PC-3 (cell line): ENCODE measurements at regions not wholly inside any gene's neighbourhood (a gene's known extent, or its start where the extent isn't known, plus 50 kb on each side); places are given as distances from the start of the nearest gene placed in this dataset.
A peak's percentile ranks its signal among the peaks of the same experiment; 100 is the strongest.

Source experiments
- ATAC-seq: fragments of 200-7000 bp; cut with Tn5 transposase; 2 replicates; pipeline ENCODE4 v1.9.1; 2020; ENCODE audit warnings: mild to moderate bottlenecking, moderate library complexity
- BruUV-seq: library from RNA; stranded (reverse); fragments of 400-500 nt; replicated peaks from 2 replicates; lab custom pipeline; 2021; lab: Mats Ljungman, UMichigan
- CTCF ChIA-PET: fragments of 300-600 bp; sonication (Branson Sonifier 250); formaldehyde crosslinking; loops from one replicate; lab custom pipeline; 2022; ENCODE audit warnings: antibody characterized with exemption; lab: Charles Lee
- POLR2A ChIA-PET: fragments of 300-600 bp; sonication (Branson Sonifier 250); formaldehyde crosslinking; loops from one replicate; lab custom pipeline; 2022; ENCODE audit warnings: antibody characterized with exemption; ENCODE audit not compliant: unreplicated experiment; lab: Charles Lee
- DNase-seq: peaks from one replicate; pipeline ENCODE4 v3.0.0-alpha.2; 2015
- H2AFZ ChIP-seq: fragments of 300-600 bp; sonication (generic); 2 replicates; pipeline ENCODE4 v1.6.0; 2016; ENCODE audit warnings: antibody characterized with exemption, low read length
- H3F3A ChIP-seq: fragments of 300-600 bp; sonication (generic); one replicate; pipeline ENCODE4 v1.6.0; 2017; ENCODE audit warnings: antibody characterized with exemption, low read length, control low read depth, mild to moderate bottlenecking; ENCODE audit not compliant: unreplicated experiment
- H3K27ac ChIP-seq: fragments of 300-600 bp; sonication (generic); 2 replicates; pipeline ENCODE4 v1.5.1; 2016; ENCODE audit warnings: mild to moderate bottlenecking, low read length
- H3K27me3 ChIP-seq: fragments of 300-600 bp; sonication (generic); 2 replicates; pipeline ENCODE4 v1.6.1; 2016; ENCODE audit warnings: low read length, mixed read lengths
- H3K36me3 ChIP-seq: fragments of 300-600 bp; sonication (generic); 2 replicates; pipeline ENCODE4 v1.6.1; 2016; ENCODE audit warnings: low read depth, mixed run types, low read length, mixed read lengths
- H3K4me1 ChIP-seq: fragments of 300-600 bp; sonication (generic); 2 replicates; pipeline ENCODE4 v1.5.1; 2016; ENCODE audit warnings: low read length; ENCODE audit not compliant: insufficient read depth
- H3K4me2 ChIP-seq: fragments of 300-600 bp; sonication (generic); 2 replicates; pipeline ENCODE4 v1.6.0; 2016; ENCODE audit warnings: low read length
- H3K4me3 ChIP-seq: fragments of 300-600 bp; sonication (generic); 2 replicates; pipeline ENCODE4 v1.5.1; 2016; ENCODE audit warnings: mild to moderate bottlenecking, low read length, mixed read lengths
- H3K79me2 ChIP-seq: fragments of 300-600 bp; sonication (generic); 2 replicates; pipeline ENCODE4 v1.6.1; 2017; ENCODE audit warnings: low read length, mixed read lengths
- H3K9ac ChIP-seq: fragments of 300-600 bp; sonication (generic); 2 replicates; pipeline ENCODE4 v1.6.0; 2016; ENCODE audit warnings: mild to moderate bottlenecking, low read length
- H3K9me2 ChIP-seq: fragments of 300-600 bp; sonication (generic); replicated peaks from 2 replicates; pipeline ENCODE4 v1.6.1; 2016; ENCODE audit warnings: mixed run types, low read length, mixed read lengths
- H3K9me3 ChIP-seq: fragments of 300-600 bp; sonication (generic); 2 replicates; pipeline ENCODE4 v1.6.1; 2016; ENCODE audit warnings: low read length, mixed read lengths
- H4K20me1 ChIP-seq: fragments of 300-600 bp; sonication (generic); 2 replicates; pipeline ENCODE4 v1.6.1; 2016; ENCODE audit warnings: low read length, mixed read lengths
- EZH2 ChIP-seq: fragments of 300-600 bp; sonication (generic); IDR thresholded peaks from one replicate; pipeline ENCODE4 v1.6.1; 2017; ENCODE audit warnings: antibody characterized with exemption, mild to moderate bottlenecking, low read length; ENCODE audit not compliant: unreplicated experiment
- EZH2phosphoT487 ChIP-seq: fragments of 300-600 bp; sonication (generic); IDR thresholded peaks from 2 replicates; pipeline ENCODE4 v1.6.1; 2018; ENCODE audit warnings: mild to moderate bottlenecking, antibody characterized with exemption, low read length, borderline replicate concordance
- intact Hi-C: fragments of 100-400 bp; cut with micrococcal nuclease; formaldehyde crosslinking; loops from 2 replicates; pipeline ENCODE4 v1.9.0; 2023
- TF ChIP-seq, protein P1 (sequence below): fragments of 300-600 bp; sonication (generic); conservative IDR thresholded peaks from 2 replicates; pipeline ENCODE4 v1.5.1; 2017; ENCODE audit warnings: antibody characterized with exemption, low read depth, mild to moderate bottlenecking, low read length

GRCh38 chr1:234875953-234876855 lies 252.4 kb downstream of the TOMM20 start:
- no peak overlapping the region for H2AFZ ChIP-seq
- POLR2A ChIA-PET = interaction anchor here (0.5 kb wide), 1 partner anchor 64 kb away, joined by 3 read pairs; no protein-coding TSS in a partner anchor
- H3K9me3 ChIP-seq = no peaks in the 10 kb centered on the region
- no peaks in the 10 kb centered on the region for H3K9me2 ChIP-seq
- H3K27me3 ChIP-seq = no peaks in the 10 kb centered on the region
- ATAC-seq (no peak), DNase-seq (peak; percentile 49)
- peaks cover 11% of the 10 kb centered on the region; the same call in 1 of the 2 replicates for H3K4me1 ChIP-seq
- no peak overlapping the region for H3K27ac ChIP-seq
- no peak for TF ChIP-seq EZH2phosphoT487
- TF ChIP-seq, protein P1, sequence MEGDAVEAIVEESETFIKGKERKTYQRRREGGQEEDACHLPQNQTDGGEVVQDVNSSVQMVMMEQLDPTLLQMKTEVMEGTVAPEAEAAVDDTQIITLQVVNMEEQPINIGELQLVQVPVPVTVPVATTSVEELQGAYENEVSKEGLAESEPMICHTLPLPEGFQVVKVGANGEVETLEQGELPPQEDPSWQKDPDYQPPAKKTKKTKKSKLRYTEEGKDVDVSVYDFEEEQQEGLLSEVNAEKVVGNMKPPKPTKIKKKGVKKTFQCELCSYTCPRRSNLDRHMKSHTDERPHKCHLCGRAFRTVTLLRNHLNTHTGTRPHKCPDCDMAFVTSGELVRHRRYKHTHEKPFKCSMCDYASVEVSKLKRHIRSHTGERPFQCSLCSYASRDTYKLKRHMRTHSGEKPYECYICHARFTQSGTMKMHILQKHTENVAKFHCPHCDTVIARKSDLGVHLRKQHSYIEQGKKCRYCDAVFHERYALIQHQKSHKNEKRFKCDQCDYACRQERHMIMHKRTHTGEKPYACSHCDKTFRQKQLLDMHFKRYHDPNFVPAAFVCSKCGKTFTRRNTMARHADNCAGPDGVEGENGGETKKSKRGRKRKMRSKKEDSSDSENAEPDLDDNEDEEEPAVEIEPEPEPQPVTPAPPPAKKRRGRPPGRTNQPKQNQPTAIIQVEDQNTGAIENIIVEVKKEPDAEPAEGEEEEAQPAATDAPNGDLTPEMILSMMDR = no peak
- TF ChIP-seq EZH2 = no peak
- no peak overlapping the region for H3K4me2 ChIP-seq
- H3F3A ChIP-seq = no peaks in the 10 kb centered on the region
- H3K4me3 ChIP-seq = no peak overlapping the region
- no peaks in the 10 kb centered on the region for H4K20me1 ChIP-seq
- no peak overlapping the region for H3K9ac ChIP-seq
- intact Hi-C loops = no loop called here
- CTCF ChIA-PET = no interaction called here
- no TSS peak for BruUV-seq
- no peaks in the 10 kb centered on the region for H3K79me2 ChIP-seq
- H3K36me3 ChIP-seq = no peaks in the 10 kb centered on the region

DNA sequence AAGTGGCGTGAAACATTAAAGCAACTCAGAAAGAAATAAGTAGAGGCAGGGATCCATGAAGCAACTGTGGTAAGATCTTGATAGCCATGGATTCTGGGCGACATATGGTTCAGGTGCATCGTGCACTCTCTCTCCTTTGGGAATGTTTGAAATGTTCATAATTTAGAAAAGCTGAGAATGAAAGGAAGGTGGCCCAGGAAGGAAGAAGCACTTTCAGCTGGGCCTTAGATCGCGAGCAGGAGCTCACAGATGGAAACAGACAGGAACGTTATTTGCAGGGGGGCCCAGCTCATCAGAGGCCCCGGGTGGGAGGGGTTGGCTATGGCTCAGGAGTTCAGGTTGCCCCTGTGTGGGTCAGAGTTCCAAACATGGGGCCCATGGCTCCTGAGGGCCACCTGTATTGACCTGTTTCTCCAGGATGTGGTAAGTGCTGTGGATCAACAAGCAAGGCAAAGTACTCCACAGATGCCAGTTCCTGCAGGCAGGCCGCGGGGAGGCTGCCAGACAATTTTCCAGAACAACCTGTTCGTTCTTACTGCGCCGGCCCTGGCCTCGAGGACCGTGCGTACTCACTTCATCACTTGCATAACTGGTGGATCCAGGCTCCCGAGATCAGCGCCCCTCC lies 253.2 kb downstream of the TOMM20 start:
- no TSS peak for BruUV-seq
- Histone ChIP-seq H3F3A (no peaks in the 10 kb centered on the region), H3K4me3 (no peak overlapping the region), H4K20me1 (no peaks in the 10 kb centered on the region), H3K4me1 (peaks cover 11% of the 10 kb centered on the region; the same call in 1 of the 2 replicates), H3K36me3 (no peaks in the 10 kb centered on the region), H3K9me2 (no peaks in the 10 kb centered on the region), H3K4me2 (no peak overlapping the region), H3K79me2 (no peaks in the 10 kb centered on the region), H3K9me3 (no peaks in the 10 kb centered on the region), H2AFZ (no peak overlapping the region), H3K27ac (no peak overlapping the region), H3K27me3 (no peaks in the 10 kb centered on the region), H3K9ac (no peak overlapping the region)
- CTCF ChIA-PET = no interaction called here
- intact Hi-C loops = no loop called here
- ATAC-seq (no peak), DNase-seq (no peak)
- no peak for TF ChIP-seq EZH2
- TF ChIP-seq, protein P1 = no peak
- TF ChIP-seq EZH2phosphoT487 = no peak
- POLR2A ChIA-PET = no interaction called here
